Activated naive CD8-positive, alpha-beta T cell treated with anti-CD3 and anti-CD28 coated beads, Interleukin-2, amount 10 ng/mL, durations not matched to agents 7 days and 5 days (primary cell): ENCODE measurements at regions not wholly inside any gene's neighbourhood (a gene's known extent, or its start where the extent isn't known, plus 50 kb on each side); places are given as distances from the start of the nearest gene placed in this dataset.
"Not testable (repeated sequence)": the region's sequence is repeated elsewhere in the genome, so short reads cannot be mapped to it uniquely, and the experiment has no call there.

Source experiments
- ATAC-seq: fragments of 150-1000 bp; cut with Tn5 transposase; one replicate; pipeline ENCODE4 v1.10.0; 2021; ENCODE audit warnings: low read depth, moderate library complexity
- POLR2A ChIA-PET: fragments of 350-600 bp; sonication (Branson Sonifier 250); formaldehyde crosslinking; loops from one replicate; lab custom pipeline; 2021; ENCODE audit warnings: antibody characterized with exemption; lab: Charles Lee
- DNase-seq: peaks from one replicate; pipeline ENCODE4 v3.0.0; 2021
- H3K27ac Mint-ChIP-seq: one replicate; pipeline ENCODE4 v1.8.0; 2022; ENCODE audit warnings: mild to moderate bottlenecking, mixed read lengths
- H3K27me3 Mint-ChIP-seq: one replicate; pipeline ENCODE4 v1.8.0; 2022; ENCODE audit warnings: mild to moderate bottlenecking, moderate library complexity, mixed read lengths
- H3K36me3 Mint-ChIP-seq: one replicate; pipeline ENCODE4 v1.8.0; 2021; ENCODE audit warnings: mild to moderate bottlenecking, mixed read lengths
- H3K4me1 Mint-ChIP-seq: one replicate; pipeline ENCODE4 v1.8.0; 2021; ENCODE audit warnings: mixed read lengths
- H3K4me3 Mint-ChIP-seq: one replicate; pipeline ENCODE4 v1.8.0; 2022; ENCODE audit warnings: mild to moderate bottlenecking, moderate library complexity, mixed read lengths
- H3K9me3 Mint-ChIP-seq: one replicate; pipeline ENCODE4 v1.8.0; 2021; ENCODE audit warnings: mixed read lengths

DNA sequence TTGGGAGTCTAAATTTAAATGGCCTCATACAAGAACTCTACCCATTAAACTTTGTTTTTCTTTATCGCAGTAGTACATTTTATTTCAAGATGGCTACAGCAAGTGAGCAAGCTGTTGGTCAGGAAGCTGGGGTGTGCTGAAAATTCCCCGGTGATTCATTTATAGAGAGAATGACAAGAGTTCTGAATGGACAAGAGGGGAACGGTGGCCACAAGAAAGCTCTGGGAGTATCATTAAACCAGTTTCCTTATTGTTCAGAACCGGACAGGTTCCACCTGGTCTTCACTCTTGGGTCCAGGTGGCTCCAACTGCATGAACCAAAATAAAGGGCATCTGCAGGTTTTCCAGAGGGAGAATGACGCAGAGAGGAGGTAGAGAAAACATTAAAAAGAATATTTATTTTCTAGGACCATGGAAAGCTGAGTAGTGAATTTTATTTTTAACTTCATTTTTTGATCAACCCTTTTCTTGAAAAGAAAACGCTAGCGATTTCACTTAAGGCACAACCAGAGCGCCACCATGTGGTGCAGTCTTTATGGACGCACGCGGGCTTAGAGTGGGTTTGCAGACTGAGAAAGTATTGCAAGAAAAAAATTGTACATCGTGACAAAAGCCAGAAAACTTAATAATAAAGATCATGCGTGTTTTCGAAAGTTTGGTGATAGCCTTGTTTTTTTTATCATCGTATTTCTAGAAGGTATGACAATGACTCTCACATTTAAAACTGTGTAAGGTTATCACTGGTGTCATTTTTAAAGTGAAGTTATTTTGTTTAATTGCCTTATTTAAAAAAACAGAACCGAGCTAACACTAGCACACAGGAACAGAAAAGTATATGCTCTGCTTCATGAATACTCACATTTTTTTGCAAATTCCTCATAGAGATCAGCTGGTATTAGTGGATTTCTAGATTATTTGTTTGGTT, 97.9 kb upstream of the NOL4 start:
- no peak overlapping the region for H3K4me3 Mint-ChIP-seq
- H3K36me3 Mint-ChIP-seq, result no peaks in the 10 kb centered on the region
- POLR2A ChIA-PET, result no interaction called here
- no peaks in the 10 kb centered on the region for H3K27me3 Mint-ChIP-seq
- no peak for ATAC-seq
- H3K4me1 Mint-ChIP-seq, result no peaks in the 10 kb centered on the region
- no peak for DNase-seq
- H3K27ac Mint-ChIP-seq, result no peak overlapping the region
- H3K9me3 Mint-ChIP-seq, result peaks cover 3% of the 10 kb centered on the region

- Mint-ChIP-seq H3K36me3 (no peaks in the 10 kb centered on the region), H3K4me3 (no peak overlapping the region), H3K4me1 (no peaks in the 10 kb centered on the region), H3K27ac (no peak overlapping the region), H3K9me3 (peaks cover 12% of the 10 kb centered on the region), H3K27me3 (no peaks in the 10 kb centered on the region)
- ATAC-seq, result no peak
- no peak for DNase-seq
- POLR2A ChIA-PET, result no interaction called here
These were observed 105.1 kb upstream of the NOL4 start for GRCh38 chr18:34329840-34330239.

DNA sequence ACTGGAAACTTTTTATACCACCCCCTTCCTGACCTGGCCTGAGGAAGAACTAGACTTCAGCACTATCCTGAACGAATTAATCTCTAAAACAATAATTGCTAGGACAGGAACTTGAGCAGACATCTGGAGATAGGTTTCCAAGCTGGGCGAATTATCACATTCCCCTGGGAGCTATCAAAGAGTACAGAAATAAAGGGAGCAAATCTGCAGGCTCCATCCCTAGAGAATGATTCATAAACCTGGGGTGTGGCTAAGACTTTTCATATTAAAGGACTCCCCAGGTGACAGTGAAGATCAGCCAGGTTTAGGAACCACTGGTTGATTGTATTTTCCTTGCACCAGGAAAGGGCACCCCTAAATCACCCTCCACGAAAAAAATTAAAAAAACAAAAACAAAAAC, 105.6 kb upstream of the NOL4 start:
- ATAC-seq (no peak), DNase-seq (no peak)
- POLR2A ChIA-PET, result no interaction called here
- H3K27me3 Mint-ChIP-seq, result no peaks in the 10 kb centered on the region
- no peaks in the 10 kb centered on the region for H3K4me1 Mint-ChIP-seq
- no peaks in the 10 kb centered on the region for H3K36me3 Mint-ChIP-seq
- H3K4me3 Mint-ChIP-seq, result no peak overlapping the region
- H3K9me3 Mint-ChIP-seq, result peaks cover 12% of the 10 kb centered on the region
- H3K27ac Mint-ChIP-seq, result no peak overlapping the region

- H3K9me3 Mint-ChIP-seq, H3K4me1 Mint-ChIP-seq, H3K4me3 Mint-ChIP-seq, DNase-seq, H3K27me3 Mint-ChIP-seq, ATAC-seq, H3K27ac Mint-ChIP-seq, H3K36me3 Mint-ChIP-seq, POLR2A ChIA-PET: not testable (repeated sequence)
These were observed 106.2 kb upstream of the NOL4 start for GRCh38 chr18:34330907-34331306.

DNA sequence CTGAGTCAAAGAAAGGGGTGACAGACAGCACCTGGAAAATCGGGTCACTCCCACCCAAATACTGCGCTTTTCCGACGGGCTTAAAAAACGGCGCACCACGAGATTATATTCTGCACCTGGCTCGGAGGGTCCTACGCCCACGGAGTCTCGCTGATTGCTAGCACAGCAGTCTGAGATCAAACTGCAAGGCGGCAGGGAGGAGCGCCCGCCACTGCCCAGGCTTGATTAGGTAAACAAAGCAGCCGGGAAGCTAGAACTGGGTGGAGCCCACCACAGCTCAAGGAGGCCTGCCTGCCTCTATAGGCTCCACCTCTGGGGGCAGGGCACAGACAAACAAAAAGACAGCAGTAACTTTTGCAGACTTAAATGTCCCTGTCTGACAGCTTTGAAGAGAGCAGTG, 106.6 kb upstream of the NOL4 start:
- ATAC-seq, H3K4me1 Mint-ChIP-seq, POLR2A ChIA-PET, H3K9me3 Mint-ChIP-seq, DNase-seq, H3K36me3 Mint-ChIP-seq, H3K27me3 Mint-ChIP-seq, H3K27ac Mint-ChIP-seq, H3K4me3 Mint-ChIP-seq: not testable (repeated sequence)

- Mint-ChIP-seq H3K4me3 (no peak overlapping the region), H3K36me3 (no peaks in the 10 kb centered on the region), H3K4me1 (no peaks in the 10 kb centered on the region), H3K9me3 (no peaks in the 10 kb centered on the region), H3K27ac (no peak overlapping the region), H3K27me3 (no peaks in the 10 kb centered on the region)
- no peak for ATAC-seq
- no peak for DNase-seq
- POLR2A ChIA-PET, result no interaction called here
These were observed 114.4 kb upstream of the NOL4 start for GRCh38 chr18:34339155-34339554.

DNA sequence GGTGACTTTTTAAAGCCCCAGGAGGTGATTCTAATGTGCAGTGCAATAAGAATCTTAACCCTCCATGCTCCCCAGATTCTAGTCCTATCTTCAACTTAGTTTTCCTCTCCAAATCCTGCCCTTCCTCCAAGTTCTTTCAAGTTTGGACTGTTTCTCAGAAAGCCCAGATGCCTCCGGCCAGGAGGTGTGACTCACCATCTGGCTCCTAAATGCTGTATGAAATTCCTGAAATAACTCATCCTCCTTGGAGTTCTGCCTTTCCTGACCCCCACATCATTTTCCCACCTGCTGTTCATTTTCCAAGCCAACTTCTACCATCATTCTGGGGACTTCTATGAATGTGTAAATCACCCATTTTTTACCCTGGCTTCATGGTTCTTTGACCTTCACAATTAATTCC, 118.2 kb upstream of the NOL4 start:
- no peaks in the 10 kb centered on the region for H3K36me3 Mint-ChIP-seq
- ATAC-seq, result no peak
- H3K27me3 Mint-ChIP-seq, result no peaks in the 10 kb centered on the region
- DNase-seq, result no peak
- POLR2A ChIA-PET, result no interaction called here
- no peak overlapping the region for H3K27ac Mint-ChIP-seq
- no peaks in the 10 kb centered on the region for H3K4me1 Mint-ChIP-seq
- H3K4me3 Mint-ChIP-seq, result no peak overlapping the region
- no peaks in the 10 kb centered on the region for H3K9me3 Mint-ChIP-seq

GRCh38 chr18:34345738-34346137, 121.0 kb upstream of the NOL4 start:
- POLR2A ChIA-PET, result no interaction called here
- H3K4me3 Mint-ChIP-seq, result no peak overlapping the region

GRCh38 chr18:34350778-34351177, 126.1 kb upstream of the NOL4 start:
- POLR2A ChIA-PET, result no interaction called here
- ATAC-seq (no peak), DNase-seq (no peak)
- H3K4me3 Mint-ChIP-seq, result no peak overlapping the region
- no peaks in the 10 kb centered on the region for H3K27me3 Mint-ChIP-seq
- H3K4me1 Mint-ChIP-seq, result no peaks in the 10 kb centered on the region
- no peak overlapping the region for H3K27ac Mint-ChIP-seq
- no peaks in the 10 kb centered on the region for H3K36me3 Mint-ChIP-seq
- H3K9me3 Mint-ChIP-seq, result no peaks in the 10 kb centered on the region

More at GRCh38 chr18:34345738-34346137, 121.0 kb upstream of the NOL4 start:
- Mint-ChIP-seq H3K27me3 (no peaks in the 10 kb centered on the region), H3K4me1 (no peaks in the 10 kb centered on the region), H3K36me3 (no peaks in the 10 kb centered on the region), H3K27ac (no peak overlapping the region), H3K9me3 (no peaks in the 10 kb centered on the region)
- DNase-seq, result no peak
- no peak for ATAC-seq

DNA sequence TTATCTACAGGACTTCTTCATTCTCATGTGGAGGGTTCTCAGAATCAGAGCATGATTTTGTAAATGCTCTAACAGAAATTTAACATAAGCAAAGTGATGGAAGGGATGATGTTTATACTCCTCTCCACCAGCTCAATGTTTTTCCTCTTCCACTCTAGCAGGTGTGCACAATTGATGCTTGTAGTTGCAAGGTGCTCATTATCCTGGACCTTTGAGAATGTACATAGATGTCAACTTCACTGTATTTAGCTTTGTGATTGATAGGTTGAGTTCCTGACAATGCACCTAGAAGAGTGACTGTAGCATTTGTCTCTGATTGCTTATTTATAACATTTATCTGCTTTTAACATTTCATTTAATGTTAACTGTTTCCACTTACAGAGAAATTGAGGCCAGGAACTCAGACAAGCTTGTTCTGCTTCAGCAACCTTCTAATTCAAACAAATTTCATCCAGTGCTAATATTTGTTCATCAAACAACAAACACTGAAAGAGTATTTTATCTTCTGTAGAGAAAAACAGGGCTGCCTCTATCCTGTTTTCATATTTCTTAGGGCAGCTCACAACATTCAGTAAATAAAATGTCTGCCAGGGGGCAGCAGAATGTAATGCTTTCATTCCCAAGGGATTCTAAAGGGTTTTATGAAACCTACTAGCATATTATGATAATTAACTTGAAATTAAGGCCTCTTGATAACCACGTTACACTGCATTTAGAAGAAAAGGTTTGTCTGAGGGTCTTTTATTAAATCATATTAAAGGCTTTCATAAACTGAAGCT, 127.9 kb upstream of the NOL4 start:
- Mint-ChIP-seq H3K27me3 (no peaks in the 10 kb centered on the region), H3K36me3 (no peaks in the 10 kb centered on the region), H3K9me3 (no peaks in the 10 kb centered on the region), H3K4me1 (no peaks in the 10 kb centered on the region), H3K4me3 (no peak overlapping the region), H3K27ac (no peak overlapping the region)
- POLR2A ChIA-PET, result no interaction called here
- ATAC-seq, result no peak
- DNase-seq, result no peak

DNA sequence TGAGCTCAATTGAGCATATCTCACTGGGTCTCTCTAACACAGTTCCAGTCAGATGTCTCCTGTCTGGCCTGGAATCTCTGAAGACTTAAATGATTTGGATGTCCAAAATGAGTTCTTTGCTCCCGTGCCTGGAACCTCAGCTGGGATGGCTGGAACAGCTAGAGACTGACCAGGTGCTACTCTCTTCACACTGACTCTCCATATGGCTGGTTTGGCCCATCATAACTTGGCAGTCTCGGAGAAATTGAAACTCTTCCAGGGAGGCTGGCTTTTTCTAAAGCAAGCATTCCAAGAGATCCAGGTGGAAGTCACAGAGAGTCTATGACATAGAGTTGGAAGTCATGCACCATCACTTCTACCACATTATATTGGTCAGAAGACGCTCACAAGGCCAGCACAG, 129.6 kb upstream of the NOL4 start:
- ATAC-seq (no peak), DNase-seq (no peak)
- Mint-ChIP-seq H3K27me3 (no peaks in the 10 kb centered on the region), H3K4me3 (no peak overlapping the region), H3K4me1 (no peaks in the 10 kb centered on the region), H3K9me3 (no peaks in the 10 kb centered on the region), H3K27ac (no peak overlapping the region), H3K36me3 (no peaks in the 10 kb centered on the region)
- POLR2A ChIA-PET, result no interaction called here

DNA sequence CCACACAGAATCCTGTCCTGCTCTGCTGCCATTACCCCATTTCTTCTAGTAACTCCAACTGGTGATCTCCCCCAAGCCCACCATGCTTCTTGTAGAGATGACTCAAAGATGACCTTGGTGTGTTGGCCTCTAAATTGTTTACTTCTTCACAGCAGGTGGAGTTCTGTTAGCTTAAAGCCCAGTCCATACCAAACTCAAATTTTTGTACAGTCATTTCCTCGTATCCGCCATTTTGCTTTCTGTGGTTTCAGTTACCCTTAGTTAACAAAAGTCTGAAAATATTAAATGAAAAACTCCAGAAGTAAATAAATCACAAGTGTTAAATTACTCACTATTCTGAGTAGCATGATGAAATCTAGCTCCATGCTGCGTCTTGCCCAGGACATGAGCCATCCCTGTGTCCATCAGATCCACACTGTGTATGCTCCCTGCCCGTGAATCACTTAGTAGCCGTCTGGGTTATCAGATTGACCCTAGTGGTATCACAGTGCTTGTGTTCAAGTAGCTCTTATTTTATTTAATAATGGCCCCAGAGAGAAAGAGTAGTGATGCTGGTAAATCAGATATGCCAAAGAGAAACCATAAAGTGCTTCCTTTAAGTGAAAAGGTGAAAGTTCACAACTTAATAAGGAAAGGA, 133.3 kb upstream of the NOL4 start:
- ATAC-seq (no peak), DNase-seq (no peak)
- H3K9me3 Mint-ChIP-seq, result no peaks in the 10 kb centered on the region
- H3K4me1 Mint-ChIP-seq, result no peaks in the 10 kb centered on the region
- no peak overlapping the region for H3K27ac Mint-ChIP-seq
- no peaks in the 10 kb centered on the region for H3K36me3 Mint-ChIP-seq
- POLR2A ChIA-PET, result no interaction called here
- H3K4me3 Mint-ChIP-seq, result no peak overlapping the region
- no peaks in the 10 kb centered on the region for H3K27me3 Mint-ChIP-seq

DNA sequence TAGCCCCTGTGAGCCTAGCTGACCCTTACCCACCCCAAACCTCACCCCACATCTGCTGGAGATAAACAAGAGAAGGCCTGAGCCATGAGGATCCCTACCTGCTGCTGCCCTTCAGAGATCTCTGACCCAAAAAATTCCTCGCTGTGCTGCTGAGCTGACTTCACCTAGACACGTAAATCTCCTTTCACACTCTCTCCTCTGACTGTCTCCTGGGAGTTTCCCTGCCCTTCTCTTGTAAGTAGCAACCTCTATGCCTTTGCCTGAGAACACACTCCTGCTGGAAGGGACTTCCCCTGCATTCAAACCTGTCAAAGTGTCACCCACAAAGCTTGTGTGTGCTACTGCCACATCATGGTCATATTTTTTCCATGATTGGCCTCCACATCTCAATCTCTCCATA, 134.2 kb upstream of the NOL4 start:
- no peak for ATAC-seq

More for the DNA sequence above, 134.2 kb upstream of the NOL4 start:
- Mint-ChIP-seq H3K27me3 (no peaks in the 10 kb centered on the region), H3K36me3 (no peaks in the 10 kb centered on the region), H3K4me3 (no peak overlapping the region), H3K4me1 (no peaks in the 10 kb centered on the region), H3K9me3 (no peaks in the 10 kb centered on the region), H3K27ac (no peak overlapping the region)
- POLR2A ChIA-PET, result no interaction called here
- no peak for DNase-seq
